C4-2B (cell line): ENCODE measurements at regions not wholly inside any gene's neighbourhood (a gene's known extent, or its start where the extent isn't known, plus 50 kb on each side); places are given as distances from the start of the nearest gene placed in this dataset.

Experiments
- H3K27ac ChIP-seq: fragments of 450-650 bp; 2 replicates; pipeline ENCODE4 v1.5.1; 2017
- CTCF ChIP-seq: fragments of 450-650 bp; conservative IDR thresholded peaks from 2 replicates; pipeline ENCODE4 v1.5.1; 2017; ENCODE audit warnings: mild to moderate bottlenecking
- ZFX ChIP-seq: fragments of 450-650 bp; IDR thresholded peaks from 2 replicates; pipeline ENCODE4 v1.6.1; 2017

DNA sequence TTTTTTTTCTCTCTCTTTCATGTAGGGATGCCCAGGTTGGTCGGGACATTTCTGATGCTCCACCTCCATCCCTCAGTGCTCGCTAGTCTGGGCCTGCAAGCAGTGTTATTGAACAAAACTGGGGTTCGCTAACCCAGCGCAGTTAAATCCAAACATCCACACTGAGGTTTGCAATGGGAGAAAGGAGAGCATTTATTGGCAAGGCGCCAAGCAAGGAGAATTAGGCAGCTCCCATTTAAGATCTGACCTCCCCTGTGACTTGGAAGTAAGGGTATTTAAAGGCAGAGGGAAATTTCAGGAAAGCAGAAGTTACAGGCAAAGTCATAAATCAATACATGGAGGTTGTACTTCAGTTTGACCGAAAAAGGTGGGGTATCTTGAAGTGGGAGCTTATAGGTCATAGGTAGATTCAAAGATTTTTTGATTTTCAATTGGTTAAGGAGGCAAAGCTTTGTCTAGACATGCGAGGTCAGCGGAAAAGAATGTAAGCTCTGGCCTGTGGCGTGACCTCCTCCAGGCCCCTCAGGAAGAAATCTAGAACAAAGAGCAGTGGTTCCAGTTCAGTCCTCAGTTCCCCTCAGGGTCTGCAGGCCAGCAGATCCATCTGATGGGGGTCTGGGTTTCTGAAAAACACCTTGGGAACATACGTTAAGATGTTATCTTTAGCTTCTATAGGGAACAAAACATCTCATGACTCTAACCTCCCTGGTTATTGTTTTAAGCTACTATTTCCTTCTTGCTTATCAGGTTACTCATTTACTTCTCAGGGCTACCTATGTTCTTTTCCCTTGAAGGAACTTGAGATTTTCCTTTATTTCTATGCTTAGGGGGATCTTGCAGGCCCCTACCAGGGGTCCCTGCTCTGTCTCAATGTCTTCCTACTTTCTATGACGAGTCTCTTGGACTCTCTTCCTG is 66.0 kb upstream of the KIF16B start:
- TF ChIP-seq CTCF (no peak), ZFX (no peak)
- H3K27ac ChIP-seq: no peak overlapping the region

DNA sequence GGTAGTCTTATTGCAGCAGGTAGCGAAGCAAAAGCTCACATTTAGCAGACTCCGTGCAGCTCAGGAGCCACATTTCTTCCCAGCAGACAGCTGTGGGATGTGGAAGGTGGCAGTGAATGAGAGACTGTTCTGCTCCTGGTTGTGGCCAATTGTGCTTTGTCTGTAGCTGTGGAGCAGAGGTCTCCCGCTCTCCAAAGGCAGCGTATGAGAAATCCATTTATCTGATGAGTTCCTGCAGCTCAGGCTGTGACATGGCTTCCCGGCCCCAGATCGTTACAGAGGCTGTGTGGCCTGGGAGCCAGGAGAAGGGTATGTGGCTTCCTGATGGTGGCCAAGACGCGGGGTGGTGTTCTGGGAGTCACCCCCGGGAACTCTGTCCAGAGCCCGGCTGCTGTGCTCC is 64.5 kb upstream of the KIF16B start:
- no peak overlapping the region for H3K27ac ChIP-seq
- TF ChIP-seq CTCF (no peak), ZFX (no peak)

GRCh38 chr20:16626849-16627248 is 53.6 kb upstream of the KIF16B start:
- TF ChIP-seq CTCF: no peak
- TF ChIP-seq ZFX: no peak
- H3K27ac ChIP-seq: no peak overlapping the region

GRCh38 chr20:16624106-16624505 is 50.9 kb upstream of the KIF16B start:
- TF ChIP-seq CTCF (no peak), ZFX (no peak)
- H3K27ac ChIP-seq: no peak overlapping the region
